Astrocyte (in vitro differentiated cells and primary cell): ENCODE measurements at regions not wholly inside any gene's neighbourhood (a gene's known extent, or its start where the extent isn't known, plus 50 kb on each side); places are given as distances from the start of the nearest gene placed in this dataset.

Experiments used
- EZH2 ChIP-seq: IDR thresholded peaks from 2 replicates; pipeline ENCODE4 v1.6.1; 2012; ENCODE audit warnings: mild to moderate bottlenecking, low read length, inconsistent platforms; ENCODE audit not compliant: insufficient read depth
- TF ChIP-seq, protein P1 (sequence below): IDR thresholded peaks from 2 replicates; pipeline ENCODE4 v1.5.1; 2011; ENCODE audit warnings: low read depth, mild to moderate bottlenecking, inconsistent platforms, low read length, moderate library complexity; ENCODE audit not compliant: insufficient read depth

DNA sequence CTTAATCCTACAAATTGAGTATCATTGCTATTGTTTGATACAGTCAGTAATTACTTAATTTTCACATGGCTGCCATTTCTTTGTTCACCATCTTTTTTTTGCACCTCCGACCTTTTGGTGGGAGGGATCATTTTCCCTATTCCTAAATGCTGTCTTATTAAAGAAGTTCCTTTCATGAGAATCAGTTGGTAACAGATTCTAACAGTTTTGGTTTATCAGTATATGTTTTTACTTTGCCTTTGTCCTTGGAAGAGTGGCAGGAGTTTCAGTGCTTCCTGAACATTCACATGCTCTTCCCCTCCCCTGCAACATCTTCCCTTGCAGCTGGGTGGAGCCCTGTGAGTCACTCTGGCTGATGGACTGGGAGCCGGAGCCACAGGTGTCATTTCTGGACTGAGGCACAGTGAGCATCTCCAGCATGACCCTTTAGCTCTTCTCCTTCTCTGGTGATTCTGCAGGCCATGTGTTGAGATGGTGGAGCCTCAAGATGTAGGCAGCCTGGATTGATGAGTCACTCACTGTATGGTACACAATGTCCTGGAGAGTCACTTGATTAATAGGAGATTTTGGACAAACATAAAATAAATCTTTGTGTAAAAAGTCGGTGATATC is 217.7 kb downstream of the URB2 start:
- TF ChIP-seq, protein P1, sequence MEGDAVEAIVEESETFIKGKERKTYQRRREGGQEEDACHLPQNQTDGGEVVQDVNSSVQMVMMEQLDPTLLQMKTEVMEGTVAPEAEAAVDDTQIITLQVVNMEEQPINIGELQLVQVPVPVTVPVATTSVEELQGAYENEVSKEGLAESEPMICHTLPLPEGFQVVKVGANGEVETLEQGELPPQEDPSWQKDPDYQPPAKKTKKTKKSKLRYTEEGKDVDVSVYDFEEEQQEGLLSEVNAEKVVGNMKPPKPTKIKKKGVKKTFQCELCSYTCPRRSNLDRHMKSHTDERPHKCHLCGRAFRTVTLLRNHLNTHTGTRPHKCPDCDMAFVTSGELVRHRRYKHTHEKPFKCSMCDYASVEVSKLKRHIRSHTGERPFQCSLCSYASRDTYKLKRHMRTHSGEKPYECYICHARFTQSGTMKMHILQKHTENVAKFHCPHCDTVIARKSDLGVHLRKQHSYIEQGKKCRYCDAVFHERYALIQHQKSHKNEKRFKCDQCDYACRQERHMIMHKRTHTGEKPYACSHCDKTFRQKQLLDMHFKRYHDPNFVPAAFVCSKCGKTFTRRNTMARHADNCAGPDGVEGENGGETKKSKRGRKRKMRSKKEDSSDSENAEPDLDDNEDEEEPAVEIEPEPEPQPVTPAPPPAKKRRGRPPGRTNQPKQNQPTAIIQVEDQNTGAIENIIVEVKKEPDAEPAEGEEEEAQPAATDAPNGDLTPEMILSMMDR, result no peak
- no peak for TF ChIP-seq EZH2
